PC-9 (cell line): ENCODE measurements at regions not wholly inside any gene's neighbourhood (a gene's known extent, or its start where the extent isn't known, plus 50 kb on each side); places are given as distances from the start of the nearest gene placed in this dataset.
"Not testable (repeated sequence)": the region's sequence is repeated elsewhere in the genome, so short reads cannot be mapped to it uniquely, and the experiment has no call there.

Experiments used
- CTCF ChIP-seq: fragments of 200-600 bp; sonication (generic); conservative IDR thresholded peaks from 2 replicates; pipeline ENCODE4 v1.6.1; 2017; ENCODE audit warnings: mixed run types, antibody characterized with exemption, mild to moderate bottlenecking, moderate library complexity
- EZH2 ChIP-seq: fragments of 200-600 bp; sonication (generic); IDR thresholded peaks from 2 replicates; pipeline ENCODE4 v1.8.0; 2017; ENCODE audit warnings: antibody characterized with exemption, low read depth

- TF ChIP-seq EZH2, CTCF: not testable (repeated sequence)
Measured at GRCh38 chr20:30289049-30289448, 968.4 kb upstream of the DEFB115 start.
